ENCODE measurements at regions not wholly inside any gene's neighbourhood (a gene's known extent, or its start where the extent isn't known, plus 50 kb on each side); places are given as distances from the start of the nearest gene placed in this dataset.

DNA sequence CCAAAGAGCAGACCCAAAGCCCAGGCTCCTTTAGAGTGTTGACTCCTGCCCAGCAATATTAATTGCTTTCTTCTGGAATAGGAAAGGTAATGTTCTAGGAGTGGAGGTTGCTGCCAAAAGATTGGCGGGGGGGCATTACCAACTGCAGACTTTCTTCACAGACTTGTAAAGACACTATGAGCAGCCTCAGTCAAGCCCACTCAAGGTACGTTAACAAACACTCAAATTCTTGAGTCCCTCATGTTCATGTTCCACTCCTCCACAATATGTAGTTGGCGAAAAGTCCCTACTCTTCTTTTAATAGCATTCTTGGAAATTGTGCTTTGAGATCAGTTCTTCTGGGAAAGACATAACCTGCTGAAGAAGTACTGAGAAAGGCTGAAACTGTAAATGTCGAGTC is 409.2 kb upstream of the KIF2A start:
- TF ChIP-seq EZH2 (IDR thresholded peaks at IDR 0.05; ENCODE audit: borderline replicate concordance, low read depth, low read length, severe bottlenecking): no peak
- TF ChIP-seq, protein P1, sequence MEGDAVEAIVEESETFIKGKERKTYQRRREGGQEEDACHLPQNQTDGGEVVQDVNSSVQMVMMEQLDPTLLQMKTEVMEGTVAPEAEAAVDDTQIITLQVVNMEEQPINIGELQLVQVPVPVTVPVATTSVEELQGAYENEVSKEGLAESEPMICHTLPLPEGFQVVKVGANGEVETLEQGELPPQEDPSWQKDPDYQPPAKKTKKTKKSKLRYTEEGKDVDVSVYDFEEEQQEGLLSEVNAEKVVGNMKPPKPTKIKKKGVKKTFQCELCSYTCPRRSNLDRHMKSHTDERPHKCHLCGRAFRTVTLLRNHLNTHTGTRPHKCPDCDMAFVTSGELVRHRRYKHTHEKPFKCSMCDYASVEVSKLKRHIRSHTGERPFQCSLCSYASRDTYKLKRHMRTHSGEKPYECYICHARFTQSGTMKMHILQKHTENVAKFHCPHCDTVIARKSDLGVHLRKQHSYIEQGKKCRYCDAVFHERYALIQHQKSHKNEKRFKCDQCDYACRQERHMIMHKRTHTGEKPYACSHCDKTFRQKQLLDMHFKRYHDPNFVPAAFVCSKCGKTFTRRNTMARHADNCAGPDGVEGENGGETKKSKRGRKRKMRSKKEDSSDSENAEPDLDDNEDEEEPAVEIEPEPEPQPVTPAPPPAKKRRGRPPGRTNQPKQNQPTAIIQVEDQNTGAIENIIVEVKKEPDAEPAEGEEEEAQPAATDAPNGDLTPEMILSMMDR (IDR thresholded peaks at IDR 0.05; ENCODE audit: borderline replicate concordance, extremely low read depth, low read length, poor library complexity, severe bottlenecking): no peak
- H3K79me2 ChIP-seq (ENCODE audit: insufficient read depth, low read length): no peaks in the 10 kb centered on the region
- ATAC-seq (ENCODE audit: insufficient read depth, low read depth): no peak
- H3K36me3 ChIP-seq (ENCODE audit: insufficient read depth, low read length): no peaks in the 10 kb centered on the region
- H3K27me3 ChIP-seq (ENCODE audit: insufficient read depth, low read length, poor library complexity): no peaks in the 10 kb centered on the region
- H3K4me2 ChIP-seq (ENCODE audit: insufficient read depth, low read length): no peak overlapping the region
- H4K20me1 ChIP-seq (ENCODE audit: insufficient read depth, low read length): no peaks in the 10 kb centered on the region
- no peaks in the 10 kb centered on the region for H3K9me3 ChIP-seq (ENCODE audit: insufficient read depth, low read length, severe bottlenecking)
- no peak overlapping the region for H2AFZ ChIP-seq (ENCODE audit: low read depth, low read length)
- H3K4me1 ChIP-seq (ENCODE audit: insufficient read depth, low read length): no peaks in the 10 kb centered on the region
- H3K9ac ChIP-seq (ENCODE audit: low read depth, low read length): no peak overlapping the region
- no peak overlapping the region for H3K27ac ChIP-seq (ENCODE audit: low read length)
- H3K4me3 ChIP-seq (ENCODE audit: low read depth in 1 of 2, low read length in 2 of 2): no peak overlapping the region
- DNase-seq: no peak

DNA sequence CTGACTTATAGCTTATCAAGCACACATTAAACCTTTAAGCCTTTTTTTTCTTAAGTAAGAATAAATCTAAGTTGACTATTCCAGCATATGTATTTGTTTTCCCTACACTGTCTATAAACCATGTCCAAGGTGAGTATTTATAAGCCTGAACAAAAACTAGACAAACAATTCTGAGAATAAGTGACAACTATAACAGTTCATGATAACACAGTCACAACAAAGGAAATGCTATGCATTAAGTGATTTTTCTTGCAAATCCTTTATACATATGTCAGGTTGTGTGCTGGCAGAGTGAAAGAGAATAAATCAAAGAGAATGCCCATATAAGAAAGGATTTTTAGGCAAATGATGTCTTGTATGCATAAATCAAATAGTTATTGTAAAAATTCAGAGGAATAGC is 408.8 kb upstream of the KIF2A start:
- Histone ChIP-seq H3K9ac (ENCODE audit: low read depth, low read length) (no peak overlapping the region), H3K27me3 (ENCODE audit: insufficient read depth, low read length, poor library complexity) (no peaks in the 10 kb centered on the region), H4K20me1 (ENCODE audit: insufficient read depth, low read length) (no peaks in the 10 kb centered on the region), H3K4me3 (ENCODE audit: low read depth in 1 of 2, low read length in 2 of 2) (no peak overlapping the region), H3K79me2 (ENCODE audit: insufficient read depth, low read length) (no peaks in the 10 kb centered on the region), H3K9me3 (ENCODE audit: insufficient read depth, low read length, severe bottlenecking) (no peaks in the 10 kb centered on the region), H3K27ac (ENCODE audit: low read length) (no peak overlapping the region), H3K4me1 (ENCODE audit: insufficient read depth, low read length) (no peaks in the 10 kb centered on the region), H3K4me2 (ENCODE audit: insufficient read depth, low read length) (no peak overlapping the region), H3K36me3 (ENCODE audit: insufficient read depth, low read length) (no peaks in the 10 kb centered on the region), H2AFZ (ENCODE audit: low read depth, low read length) (no peak overlapping the region)
- DNase-seq (no peak), ATAC-seq (ENCODE audit: insufficient read depth, low read depth) (no peak)
- TF ChIP-seq, protein P1 (IDR thresholded peaks at IDR 0.05; ENCODE audit: borderline replicate concordance, extremely low read depth, low read length, poor library complexity, severe bottlenecking): no peak
- no peak for TF ChIP-seq EZH2 (IDR thresholded peaks at IDR 0.05; ENCODE audit: borderline replicate concordance, low read depth, low read length, severe bottlenecking)

DNA sequence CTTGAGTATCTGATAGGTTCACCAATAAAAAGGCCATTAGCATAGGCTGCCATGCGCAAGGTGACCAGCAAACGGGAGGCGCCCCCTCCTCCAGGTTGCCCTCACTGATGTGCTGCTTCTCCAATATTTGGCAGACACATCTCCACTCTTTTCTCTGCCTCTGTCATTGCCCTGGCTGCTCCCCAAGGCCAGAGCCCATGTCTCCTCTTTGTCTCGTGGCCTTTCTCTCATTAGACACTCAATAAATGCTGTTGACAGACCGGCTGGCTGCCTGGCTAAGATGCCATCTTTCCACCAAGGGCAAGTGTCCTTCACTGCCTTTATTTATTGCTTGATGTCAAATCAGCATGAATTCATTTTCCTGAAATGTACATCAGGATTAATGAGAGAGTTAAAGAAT is 404.0 kb upstream of the KIF2A start:
- Histone ChIP-seq H3K27me3 (ENCODE audit: insufficient read depth, low read length, poor library complexity) (no peaks in the 10 kb centered on the region), H3K9me3 (ENCODE audit: insufficient read depth, low read length, severe bottlenecking) (no peaks in the 10 kb centered on the region), H3K27ac (ENCODE audit: low read length) (no peak overlapping the region), H3K79me2 (ENCODE audit: insufficient read depth, low read length) (no peaks in the 10 kb centered on the region), H4K20me1 (ENCODE audit: insufficient read depth, low read length) (no peaks in the 10 kb centered on the region), H3K9ac (ENCODE audit: low read depth, low read length) (no peak overlapping the region), H3K4me3 (ENCODE audit: low read depth in 1 of 2, low read length in 2 of 2) (no peak overlapping the region), H3K4me1 (ENCODE audit: insufficient read depth, low read length) (no peaks in the 10 kb centered on the region), H2AFZ (ENCODE audit: low read depth, low read length) (no peak overlapping the region), H3K4me2 (ENCODE audit: insufficient read depth, low read length) (no peak overlapping the region), H3K36me3 (ENCODE audit: insufficient read depth, low read length) (no peaks in the 10 kb centered on the region)
- ATAC-seq (ENCODE audit: insufficient read depth, low read depth) (no peak), DNase-seq (no peak)
- TF ChIP-seq EZH2 (IDR thresholded peaks at IDR 0.05; ENCODE audit: borderline replicate concordance, low read depth, low read length, severe bottlenecking): no peak
- TF ChIP-seq, protein P1 (IDR thresholded peaks at IDR 0.05; ENCODE audit: borderline replicate concordance, extremely low read depth, low read length, poor library complexity, severe bottlenecking): no peak

DNA sequence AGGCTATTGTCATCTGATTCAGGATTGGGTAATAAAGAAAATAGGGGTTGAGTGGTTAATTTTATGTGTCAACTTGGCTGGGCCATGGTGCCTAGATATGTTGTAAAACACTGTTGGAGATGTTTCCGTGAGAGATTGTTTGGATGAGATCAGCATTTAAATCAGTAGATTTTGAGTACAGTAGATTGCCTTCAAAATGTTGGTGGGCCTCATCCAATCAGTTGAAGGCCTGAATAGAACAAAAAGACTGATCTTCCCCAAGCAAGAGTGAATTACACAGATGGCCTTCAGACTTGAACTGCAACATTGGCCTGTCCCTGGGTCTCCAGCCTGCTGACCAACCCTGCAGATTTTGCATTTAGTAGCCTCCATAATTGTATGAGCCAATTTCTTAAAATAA is 401.3 kb upstream of the KIF2A start:
- Histone ChIP-seq H3K79me2 (ENCODE audit: insufficient read depth, low read length) (no peaks in the 10 kb centered on the region), H4K20me1 (ENCODE audit: insufficient read depth, low read length) (no peaks in the 10 kb centered on the region), H3K4me3 (ENCODE audit: low read depth in 1 of 2, low read length in 2 of 2) (no peak overlapping the region), H3K9me3 (ENCODE audit: insufficient read depth, low read length, severe bottlenecking) (no peaks in the 10 kb centered on the region), H3K27me3 (ENCODE audit: insufficient read depth, low read length, poor library complexity) (no peaks in the 10 kb centered on the region), H3K4me1 (ENCODE audit: insufficient read depth, low read length) (no peaks in the 10 kb centered on the region), H3K27ac (ENCODE audit: low read length) (no peak overlapping the region), H3K9ac (ENCODE audit: low read depth, low read length) (no peak overlapping the region), H2AFZ (ENCODE audit: low read depth, low read length) (no peak overlapping the region), H3K36me3 (ENCODE audit: insufficient read depth, low read length) (no peaks in the 10 kb centered on the region), H3K4me2 (ENCODE audit: insufficient read depth, low read length) (no peak overlapping the region)
- ATAC-seq (ENCODE audit: insufficient read depth, low read depth): no peak
- TF ChIP-seq EZH2 (IDR thresholded peaks at IDR 0.05; ENCODE audit: borderline replicate concordance, low read depth, low read length, severe bottlenecking): no peak
- TF ChIP-seq, protein P1 (IDR thresholded peaks at IDR 0.05; ENCODE audit: borderline replicate concordance, extremely low read depth, low read length, poor library complexity, severe bottlenecking): no peak
- DNase-seq: no peak
